A549 (cell line): ENCODE measurements at regions not wholly inside any gene's neighbourhood (a gene's known extent, or its start where the extent isn't known, plus 50 kb on each side); places are given as distances from the start of the nearest gene placed in this dataset.

Experiments used
- CEBPB ChIP-seq, 2 experiments: fragments of >200 bp in 1 of 2; sonication (Bioruptor Twin) in 1 of 2; formaldehyde crosslinking in 1 of 2; IDR thresholded peaks; 2 replicates each; pipeline ENCODE4 v1.6.1; 2012 to 2016
- CHD4 ChIP-seq: fragments of 200-600 bp; sonication (generic); IDR thresholded peaks from 2 replicates; pipeline ENCODE4 v1.6.1; 2016; ENCODE audit warnings: antibody characterized with exemption, mild to moderate bottlenecking, borderline replicate concordance
- EP300 ChIP-seq, 2 experiments: fragments of >200 bp; sonication (Bioruptor Twin); formaldehyde crosslinking; IDR thresholded peaks; 2 replicates in 1 of 2; 3 replicates in 1 of 2; pipeline ENCODE4 v1.6.1; 2016 to 2017
- HDAC2 ChIP-seq: fragments of 200-600 bp; sonication (generic); IDR thresholded peaks from 2 replicates; pipeline ENCODE4 v1.6.1; 2016
- JUNB ChIP-seq: fragments of >200 bp; sonication (Bioruptor Twin); formaldehyde crosslinking; IDR thresholded peaks from 2 replicates; pipeline ENCODE4 v1.6.1; 2016
- KDM5A ChIP-seq: fragments of 200-600 bp; sonication (generic); IDR thresholded peaks from 2 replicates; pipeline ENCODE4 v1.6.1; 2016; ENCODE audit warnings: antibody characterized with exemption, mild to moderate bottlenecking
- MAX ChIP-seq: IDR thresholded peaks from 2 replicates; pipeline ENCODE4 v1.6.1; 2012
- MAZ ChIP-seq: fragments of 150-350 bp; IDR thresholded peaks from 2 replicates; pipeline ENCODE4 v1.6.1; 2014; ENCODE audit warnings: antibody characterized with exemption, low read depth, low read length, borderline replicate concordance
- POLR2A ChIP-seq: IDR thresholded peaks from 2 replicates; pipeline ENCODE4 v1.6.1; 2012; ENCODE audit warnings: mild to moderate bottlenecking, low read length
- POLR2AphosphoS2 ChIP-seq: conservative IDR thresholded peaks from 2 replicates; pipeline ENCODE4 v1.6.1; 2012; ENCODE audit warnings: low read length, improper control_type of control experiment, inconsistent platforms
- TFCP2L1 ChIP-seq: fragments of 250-450 bp; sonication (Bioruptor Pico); IDR thresholded peaks from 2 replicates; pipeline ENCODE4 v1.5.0; 2021; ENCODE audit warnings: mild to moderate bottlenecking
- TF ChIP-seq, protein P1 (sequence below): fragments of 450-650 bp; IDR thresholded peaks from 2 replicates; pipeline ENCODE4 v1.6.1; 2014; ENCODE audit warnings: antibody characterized with exemption
- TF ChIP-seq, protein P2 (sequence below): fragments of >200 bp; sonication (Bioruptor Twin); formaldehyde crosslinking; IDR thresholded peaks from 3 replicates; pipeline ENCODE4 v1.5.1; 2016
- TF ChIP-seq, protein P3 (sequence below): fragments of 200-600 bp; sonication (generic); IDR thresholded peaks from 2 replicates; pipeline ENCODE4 v1.6.1; 2016; ENCODE audit warnings: antibody characterized with exemption, mild to moderate bottlenecking, moderate library complexity

GRCh38 chr21:32947736-32948135, 78.0 kb upstream of the OLIG2 start:
- TF ChIP-seq POLR2A = no peak
- no peak for TF ChIP-seq TFCP2L1 (CRISPR knock-in tag)
- TF ChIP-seq EP300 (IDR thresholded peaks at IDR 0.05) = no peak
- TF ChIP-seq JUNB = no peak
- no peak for TF ChIP-seq MAZ
- TF ChIP-seq, protein P1, sequence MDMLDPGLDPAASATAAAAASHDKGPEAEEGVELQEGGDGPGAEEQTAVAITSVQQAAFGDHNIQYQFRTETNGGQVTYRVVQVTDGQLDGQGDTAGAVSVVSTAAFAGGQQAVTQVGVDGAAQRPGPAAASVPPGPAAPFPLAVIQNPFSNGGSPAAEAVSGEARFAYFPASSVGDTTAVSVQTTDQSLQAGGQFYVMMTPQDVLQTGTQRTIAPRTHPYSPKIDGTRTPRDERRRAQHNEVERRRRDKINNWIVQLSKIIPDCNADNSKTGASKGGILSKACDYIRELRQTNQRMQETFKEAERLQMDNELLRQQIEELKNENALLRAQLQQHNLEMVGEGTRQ = no peak
- TF ChIP-seq, protein P2, sequence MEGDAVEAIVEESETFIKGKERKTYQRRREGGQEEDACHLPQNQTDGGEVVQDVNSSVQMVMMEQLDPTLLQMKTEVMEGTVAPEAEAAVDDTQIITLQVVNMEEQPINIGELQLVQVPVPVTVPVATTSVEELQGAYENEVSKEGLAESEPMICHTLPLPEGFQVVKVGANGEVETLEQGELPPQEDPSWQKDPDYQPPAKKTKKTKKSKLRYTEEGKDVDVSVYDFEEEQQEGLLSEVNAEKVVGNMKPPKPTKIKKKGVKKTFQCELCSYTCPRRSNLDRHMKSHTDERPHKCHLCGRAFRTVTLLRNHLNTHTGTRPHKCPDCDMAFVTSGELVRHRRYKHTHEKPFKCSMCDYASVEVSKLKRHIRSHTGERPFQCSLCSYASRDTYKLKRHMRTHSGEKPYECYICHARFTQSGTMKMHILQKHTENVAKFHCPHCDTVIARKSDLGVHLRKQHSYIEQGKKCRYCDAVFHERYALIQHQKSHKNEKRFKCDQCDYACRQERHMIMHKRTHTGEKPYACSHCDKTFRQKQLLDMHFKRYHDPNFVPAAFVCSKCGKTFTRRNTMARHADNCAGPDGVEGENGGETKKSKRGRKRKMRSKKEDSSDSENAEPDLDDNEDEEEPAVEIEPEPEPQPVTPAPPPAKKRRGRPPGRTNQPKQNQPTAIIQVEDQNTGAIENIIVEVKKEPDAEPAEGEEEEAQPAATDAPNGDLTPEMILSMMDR = no peak
- no peak for TF ChIP-seq MAX
- TF ChIP-seq, protein P3, sequence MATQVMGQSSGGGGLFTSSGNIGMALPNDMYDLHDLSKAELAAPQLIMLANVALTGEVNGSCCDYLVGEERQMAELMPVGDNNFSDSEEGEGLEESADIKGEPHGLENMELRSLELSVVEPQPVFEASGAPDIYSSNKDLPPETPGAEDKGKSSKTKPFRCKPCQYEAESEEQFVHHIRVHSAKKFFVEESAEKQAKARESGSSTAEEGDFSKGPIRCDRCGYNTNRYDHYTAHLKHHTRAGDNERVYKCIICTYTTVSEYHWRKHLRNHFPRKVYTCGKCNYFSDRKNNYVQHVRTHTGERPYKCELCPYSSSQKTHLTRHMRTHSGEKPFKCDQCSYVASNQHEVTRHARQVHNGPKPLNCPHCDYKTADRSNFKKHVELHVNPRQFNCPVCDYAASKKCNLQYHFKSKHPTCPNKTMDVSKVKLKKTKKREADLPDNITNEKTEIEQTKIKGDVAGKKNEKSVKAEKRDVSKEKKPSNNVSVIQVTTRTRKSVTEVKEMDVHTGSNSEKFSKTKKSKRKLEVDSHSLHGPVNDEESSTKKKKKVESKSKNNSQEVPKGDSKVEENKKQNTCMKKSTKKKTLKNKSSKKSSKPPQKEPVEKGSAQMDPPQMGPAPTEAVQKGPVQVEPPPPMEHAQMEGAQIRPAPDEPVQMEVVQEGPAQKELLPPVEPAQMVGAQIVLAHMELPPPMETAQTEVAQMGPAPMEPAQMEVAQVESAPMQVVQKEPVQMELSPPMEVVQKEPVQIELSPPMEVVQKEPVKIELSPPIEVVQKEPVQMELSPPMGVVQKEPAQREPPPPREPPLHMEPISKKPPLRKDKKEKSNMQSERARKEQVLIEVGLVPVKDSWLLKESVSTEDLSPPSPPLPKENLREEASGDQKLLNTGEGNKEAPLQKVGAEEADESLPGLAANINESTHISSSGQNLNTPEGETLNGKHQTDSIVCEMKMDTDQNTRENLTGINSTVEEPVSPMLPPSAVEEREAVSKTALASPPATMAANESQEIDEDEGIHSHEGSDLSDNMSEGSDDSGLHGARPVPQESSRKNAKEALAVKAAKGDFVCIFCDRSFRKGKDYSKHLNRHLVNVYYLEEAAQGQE = no peak
- no peak for TF ChIP-seq HDAC2
- no peak for TF ChIP-seq KDM5A
- no peak for TF ChIP-seq POLR2AphosphoS2
- TF ChIP-seq CEBPB (IDR thresholded peaks at IDR 0.05) = no peak
- TF ChIP-seq CHD4 = no peak
